K562 (cell line): ENCODE measurements at regions not wholly inside any gene's neighbourhood (a gene's known extent, or its start where the extent isn't known, plus 50 kb on each side); places are given as distances from the start of the nearest gene placed in this dataset.

Experiments
- ATF1 ChIP-seq, 2 experiments: fragments of 450-650 bp in 1 of 2; IDR thresholded peaks; 2 replicates each; pipeline ENCODE4 v1.6.1; 2016; ENCODE audit warnings: missing compliant biosample characterization in 1 of 2, missing genetic modification characterization in 1 of 2
- ETV1 ChIP-seq: fragments of 450-650 bp; conservative IDR thresholded peaks from 2 replicates; pipeline ENCODE4 v1.6.1; 2016; ENCODE audit warnings: missing genetic modification characterization, control low read depth, low read depth, missing compliant biosample characterization
- KLF16 ChIP-seq: IDR thresholded peaks from 2 replicates; pipeline ENCODE4 v1.6.1; 2016; ENCODE audit warnings: antibody characterized with exemption
- MNT ChIP-seq, 2 experiments: fragments of 450-650 bp; conservative IDR thresholded peaks; 2 replicates each; pipeline ENCODE4 v1.6.1; 2017; ENCODE audit warnings: mild to moderate bottlenecking in 2 of 2, moderate library complexity in 2 of 2
- MTA3 ChIP-seq: fragments of 450-650 bp; formaldehyde crosslinking; IDR thresholded peaks from 2 replicates; pipeline ENCODE4 v1.6.1; 2017; ENCODE audit warnings: mild to moderate bottlenecking, borderline replicate concordance
- NBN ChIP-seq: fragments of 450-650 bp; IDR thresholded peaks from 2 replicates; pipeline ENCODE4 v1.6.1; 2016; ENCODE audit warnings: low read depth, mild to moderate bottlenecking
- PKNOX1 ChIP-seq: fragments of 450-650 bp; IDR thresholded peaks from 2 replicates; pipeline ENCODE4 v1.6.1; 2016
- POLR2AphosphoS5 ChIP-seq: IDR thresholded peaks from 2 replicates; pipeline ENCODE4 v1.6.1; 2011; ENCODE audit warnings: mild to moderate bottlenecking, low read depth, low read length, moderate library complexity; ENCODE audit not compliant: control insufficient read depth, insufficient read depth
- SMAD1 ChIP-seq: fragments of 150-350 bp; IDR thresholded peaks from 2 replicates; pipeline ENCODE4 v1.6.1; 2014; ENCODE audit warnings: low read length, low read depth; ENCODE audit not compliant: partially characterized antibody
- SMAD4 ChIP-seq: fragments of 250-450 bp; sonication (Bioruptor Pico); conservative IDR thresholded peaks from 2 replicates; pipeline ENCODE4 v1.8.0; 2021; ENCODE audit warnings: inconsistent platforms, mild to moderate bottlenecking, moderate library complexity
- SPI1 ChIP-seq: IDR thresholded peaks from 2 replicates; pipeline ENCODE4 v1.6.1; 2011; ENCODE audit warnings: low read depth, low read length, control low read depth, borderline replicate concordance
- UBTF ChIP-seq, 2 experiments: IDR thresholded peaks; 2 replicates each; pipeline ENCODE4 v1.6.1; 2012; ENCODE audit warnings: improper control_type of control experiment in 2 of 2, low read depth in 2 of 2, low read length in 2 of 2, borderline replicate concordance in 1 of 2
- ZBTB2 ChIP-seq: fragments of 450-650 bp; IDR thresholded peaks from 2 replicates; pipeline ENCODE4 v1.6.1; 2016; ENCODE audit warnings: antibody characterized with exemption
- ZBTB7A ChIP-seq: IDR thresholded peaks from 2 replicates; pipeline ENCODE4 v1.6.1; 2011; ENCODE audit warnings: low read depth, mild to moderate bottlenecking, low read length, moderate library complexity, borderline replicate concordance; ENCODE audit not compliant: control insufficient read depth
- ZMIZ1 ChIP-seq, 2 experiments: fragments of 150-350 bp in 1 of 2; IDR thresholded peaks; 2 replicates each; pipeline ENCODE4 v1.6.1; 2012 to 2016; ENCODE audit warnings: low read depth in 2 of 2, low read length in 2 of 2, mild to moderate bottlenecking in 1 of 2, moderate library complexity in 1 of 2

- 0 out of 4 replicates have a peak, but pooled peaks of 1 of the 2 experiments have one; percentile 51 for TF ChIP-seq MNT (conservative IDR thresholded peaks at IDR 0.05)
- TF ChIP-seq ZBTB7A = peak; percentile 44; the same call in 1 of the 2 replicates
- peak; percentile 60 for TF ChIP-seq POLR2AphosphoS5
- peak in 1 of 2 experiments; percentile 44; a peak in 1 of 4 replicates for TF ChIP-seq ZMIZ1 (IDR thresholded peaks at IDR 0.05; ENCODE audit: low read depth in 2 of 2, low read length in 2 of 2)
- TF ChIP-seq ZBTB2 = peak; percentile 80
- 0 out of 4 replicates have a peak, but pooled peaks of 1 of the 2 experiments have one; percentile 63 for TF ChIP-seq UBTF (IDR thresholded peaks at IDR 0.05; ENCODE audit: borderline replicate concordance in 1 of 2, low read depth in 2 of 2, low read length in 2 of 2)
- TF ChIP-seq ATF1 (CRISPR knock-in tag; IDR thresholded peaks at IDR 0.05) = no peak
- peak; percentile 37 for TF ChIP-seq ATF1 (tag; IDR thresholded peaks at IDR 0.05)
- TF ChIP-seq SMAD4 = peak; percentile 53
- peak; percentile 84 for TF ChIP-seq ETV1
- TF ChIP-seq SMAD1 = peak; percentile 49
- peak; percentile 10; the same call in 1 of the 2 replicates for TF ChIP-seq PKNOX1
- TF ChIP-seq MTA3 = no peak
- TF ChIP-seq NBN = peak; percentile 58; the same call in 1 of the 2 replicates
- 0 out of 2 replicates have a peak, but pooled peaks have one; percentile 35 for TF ChIP-seq SPI1
- TF ChIP-seq KLF16 = peak; percentile 63; the same call in 1 of the 2 replicates
Observed at GRCh38 chr11:69409812-69410645, 71.4 kb upstream of the LINC01488 start (continued).
